Skeletal muscle tissue (tissue), 3 donors: ENCODE measurements at regions not wholly inside any gene's neighbourhood (a gene's known extent, or its start where the extent isn't known, plus 50 kb on each side); places are given as distances from the start of the nearest gene placed in this dataset.

ENCODE experiments used
- H3K27ac ChIP-seq: one replicate; pipeline ENCODE4 v1.7.0; 2013; ENCODE audit warnings: mild to moderate bottlenecking, low read depth, low read length, inconsistent platforms
- H3K27me3 ChIP-seq, 3 donors: one replicate each; pipeline ENCODE4 v1.7.0; 2013; ENCODE audit warnings: low read length in 3 of 3; ENCODE audit not compliant: control insufficient read depth in 3 of 3, insufficient read depth in 3 of 3
- H3K36me3 ChIP-seq, 3 donors: one replicate each; pipeline ENCODE4 v1.7.0; 2013; ENCODE audit warnings: low read length in 3 of 3; ENCODE audit not compliant: control insufficient read depth in 3 of 3, insufficient read depth in 3 of 3
- H3K4me1 ChIP-seq, 3 donors: one replicate each; pipeline ENCODE4 v1.7.0; 2013; ENCODE audit warnings: low read length in 3 of 3, mild to moderate bottlenecking in 3 of 3; ENCODE audit not compliant: control insufficient read depth in 3 of 3, insufficient read depth in 3 of 3
- H3K4me3 ChIP-seq, 3 donors: one replicate each; pipeline ENCODE4 v1.7.0; 2013; ENCODE audit warnings: low read length in 3 of 3
- H3K9ac ChIP-seq, 3 donors: one replicate each; pipeline ENCODE4 v1.7.0; 2013; ENCODE audit warnings: low read length in 3 of 3, mild to moderate bottlenecking in 3 of 3, moderate library complexity in 2 of 3, low read depth in 1 of 3
- H3K9me3 ChIP-seq, 3 donors: one replicate each; pipeline ENCODE4 v1.7.0; 2013; ENCODE audit warnings: low read length in 3 of 3; ENCODE audit not compliant: control insufficient read depth in 3 of 3
- donor health status: Osteomylitis.

GRCh38 chr2:75356865-75357264, 157.5 kb upstream of the TACR1 start:
- no peak overlapping the region for H3K27ac ChIP-seq
- H3K9me3 ChIP-seq: peaks cover 0 to 2% (median 0%) of the 10 kb centered on the region in 3 donors
- no peaks in the 10 kb centered on the region for H3K4me1 ChIP-seq
- H3K36me3 ChIP-seq: no peaks in the 10 kb centered on the region
- no peak overlapping the region for H3K4me3 ChIP-seq
- no peaks in the 10 kb centered on the region for H3K27me3 ChIP-seq
- H3K9ac ChIP-seq: no peak overlapping the region

GRCh38 chr2:75353131-75353530, 153.8 kb upstream of the TACR1 start:
- no peak overlapping the region for H3K9ac ChIP-seq
- H3K36me3 ChIP-seq: no peaks in the 10 kb centered on the region
- no peaks in the 10 kb centered on the region for H3K4me1 ChIP-seq
- no peak overlapping the region for H3K4me3 ChIP-seq
- H3K27me3 ChIP-seq: no peaks in the 10 kb centered on the region
- H3K27ac ChIP-seq: no peak overlapping the region
- H3K9me3 ChIP-seq: peaks cover 0 to 2% (median 0%) of the 10 kb centered on the region in 3 donors

DNA sequence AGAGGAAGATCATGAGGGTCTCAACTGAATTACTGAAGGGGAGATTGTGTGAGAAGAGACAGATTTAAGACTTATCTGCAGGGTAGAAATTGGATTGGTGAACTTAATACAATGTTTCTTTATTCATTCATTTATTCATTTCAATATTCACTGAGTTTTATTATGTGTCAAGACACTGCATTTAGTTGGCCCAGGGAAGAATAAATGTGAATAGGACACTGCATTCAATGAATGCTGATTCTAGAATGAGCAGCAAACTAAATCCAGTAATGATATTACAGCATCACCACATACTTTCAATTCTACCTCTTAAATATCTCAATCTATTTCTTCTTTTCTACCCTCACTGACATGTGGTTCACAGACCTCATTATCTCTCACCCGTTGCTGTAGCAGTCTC, 149.0 kb upstream of the TACR1 start:
- Histone ChIP-seq H3K27me3 (peaks cover 0 to 3% (median 0%) of the 10 kb centered on the region in 3 donors), H3K4me1 (no peaks in the 10 kb centered on the region), H3K27ac (no peak overlapping the region), H3K9ac (no peak overlapping the region), H3K4me3 (no peak overlapping the region), H3K9me3 (no peaks in the 10 kb centered on the region), H3K36me3 (no peaks in the 10 kb centered on the region)

DNA sequence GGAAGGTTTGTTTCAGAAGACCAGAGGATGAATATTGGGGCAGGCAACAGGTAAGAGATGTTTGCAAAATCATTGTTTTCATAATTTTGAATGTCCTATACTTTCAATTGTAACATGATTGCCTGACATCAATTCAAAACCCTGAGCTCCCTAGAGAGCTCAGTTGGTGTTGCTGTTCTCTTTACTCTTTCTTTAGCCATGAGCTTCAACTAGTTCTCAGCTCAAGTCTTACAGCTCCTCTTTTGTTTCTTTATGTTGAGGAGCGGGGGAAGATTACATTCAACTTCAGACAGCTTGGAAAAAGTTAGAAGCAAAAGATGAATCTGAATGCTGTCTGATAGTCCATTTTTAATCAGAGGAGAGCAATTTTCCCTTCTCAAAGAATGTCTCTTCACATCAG, 144.8 kb upstream of the TACR1 start:
- no peak overlapping the region for H3K27ac ChIP-seq
- no peaks in the 10 kb centered on the region for H3K9me3 ChIP-seq
- no peak overlapping the region for H3K4me3 ChIP-seq
- H3K27me3 ChIP-seq: peaks cover 0 to 3% (median 0%) of the 10 kb centered on the region in 3 donors
- no peak overlapping the region for H3K9ac ChIP-seq
- H3K4me1 ChIP-seq: no peaks in the 10 kb centered on the region
- H3K36me3 ChIP-seq: no peaks in the 10 kb centered on the region

DNA sequence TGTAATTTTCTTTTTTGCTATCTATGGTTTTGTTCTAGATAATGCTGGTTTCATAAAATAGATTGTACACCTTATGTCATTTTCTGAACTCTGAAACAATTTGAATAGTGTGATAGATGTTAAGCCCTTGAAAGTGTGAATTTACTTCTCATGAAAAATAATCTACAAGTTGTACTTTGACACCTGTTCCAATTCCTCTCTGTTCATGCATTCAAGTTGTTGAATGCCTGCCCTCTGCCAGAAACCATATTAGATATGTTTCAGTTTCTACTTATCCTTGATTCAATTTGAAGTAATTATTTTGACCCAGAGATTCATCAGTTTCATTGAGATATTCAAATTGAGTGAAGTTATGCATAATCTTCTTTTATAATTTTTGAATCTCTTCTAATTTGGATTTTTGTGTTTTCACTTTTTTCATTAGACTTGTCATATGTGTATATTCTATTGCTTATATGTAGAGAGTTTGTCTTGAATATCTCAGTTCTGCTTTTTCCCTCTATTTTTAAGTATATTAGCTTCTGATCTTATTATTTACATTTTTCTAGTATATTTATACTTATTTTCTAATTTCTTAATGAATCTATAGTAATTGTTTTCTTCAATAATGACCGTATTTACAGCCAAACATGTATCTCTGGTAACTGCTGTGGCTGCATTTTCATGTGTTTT, 143.3 kb upstream of the TACR1 start:
- Histone ChIP-seq H3K27ac (no peak overlapping the region), H3K27me3 (peaks cover 0 to 3% (median 0%) of the 10 kb centered on the region in 3 donors), H3K9ac (no peak overlapping the region), H3K36me3 (no peaks in the 10 kb centered on the region), H3K9me3 (no peaks in the 10 kb centered on the region), H3K4me1 (no peaks in the 10 kb centered on the region), H3K4me3 (no peak overlapping the region)

DNA sequence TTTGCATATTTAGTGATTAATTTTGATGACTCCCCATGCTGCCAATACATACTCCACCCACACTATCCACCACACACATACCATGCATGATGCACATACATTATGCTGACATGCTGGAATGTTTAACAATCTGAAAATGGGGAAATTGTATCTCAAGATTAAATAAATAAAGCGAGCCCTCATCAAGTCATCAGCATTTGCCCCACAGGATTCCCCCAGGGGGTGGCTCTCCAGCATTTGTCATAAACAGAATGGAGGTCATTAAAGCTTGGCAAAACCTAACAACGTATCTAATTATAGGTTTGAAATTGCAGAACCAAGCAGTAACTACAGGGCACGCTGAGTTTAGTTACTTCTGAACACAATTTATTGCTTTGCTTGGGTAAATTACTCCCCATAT, 141.2 kb upstream of the TACR1 start:
- Histone ChIP-seq H3K27ac (no peak overlapping the region), H3K27me3 (no peaks in the 10 kb centered on the region), H3K9ac (no peak overlapping the region), H3K4me3 (no peak overlapping the region), H3K36me3 (no peaks in the 10 kb centered on the region), H3K9me3 (no peaks in the 10 kb centered on the region), H3K4me1 (no peaks in the 10 kb centered on the region)

DNA sequence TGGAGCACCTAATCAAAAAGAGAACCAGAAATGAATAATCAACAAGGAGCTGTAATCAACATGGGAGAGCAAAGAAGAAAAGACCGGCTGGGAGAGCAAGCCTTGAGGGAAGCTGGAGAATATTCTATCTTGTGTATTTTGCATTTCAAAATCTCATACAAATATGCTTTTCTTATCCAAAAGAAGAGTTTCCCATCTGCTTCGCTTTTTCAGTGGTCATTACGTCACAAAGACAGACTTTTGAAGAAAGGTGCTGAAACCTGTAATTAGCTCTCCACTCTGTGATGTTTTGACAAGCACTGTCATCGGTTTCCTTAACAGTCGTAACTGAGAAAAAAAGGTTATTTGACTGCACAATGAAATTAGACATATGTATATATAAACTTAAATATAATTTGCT, 139.1 kb upstream of the TACR1 start:
- H3K9ac ChIP-seq: no peak overlapping the region
- no peaks in the 10 kb centered on the region for H3K27me3 ChIP-seq
- H3K27ac ChIP-seq: no peak overlapping the region
- no peaks in the 10 kb centered on the region for H3K36me3 ChIP-seq
- H3K9me3 ChIP-seq: no peaks in the 10 kb centered on the region
- H3K4me3 ChIP-seq: no peak overlapping the region
- H3K4me1 ChIP-seq: no peaks in the 10 kb centered on the region

DNA sequence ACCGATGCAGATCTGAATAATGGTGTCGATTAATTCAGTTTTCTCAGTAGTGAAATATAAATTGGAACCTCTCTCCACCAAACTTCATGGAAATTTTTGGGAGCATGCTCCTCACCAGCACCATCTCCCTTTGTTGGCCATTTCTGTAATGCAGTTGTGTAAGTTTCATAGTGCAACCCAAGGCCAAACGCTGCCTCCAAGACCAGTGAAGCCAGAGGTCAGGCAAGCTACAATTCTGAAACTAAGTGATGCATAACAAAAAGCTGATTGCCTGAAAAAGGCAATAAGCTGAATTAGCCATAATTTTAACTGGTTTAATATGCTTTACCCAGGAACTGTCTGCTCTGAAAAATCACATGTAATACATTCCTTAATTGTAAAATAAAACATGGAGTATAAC, 138.3 kb upstream of the TACR1 start:
- no peaks in the 10 kb centered on the region for H3K27me3 ChIP-seq
- no peak overlapping the region for H3K4me3 ChIP-seq
- H3K27ac ChIP-seq: no peak overlapping the region
- H3K36me3 ChIP-seq: no peaks in the 10 kb centered on the region
- no peaks in the 10 kb centered on the region for H3K9me3 ChIP-seq
- H3K9ac ChIP-seq: no peak overlapping the region
- H3K4me1 ChIP-seq: no peaks in the 10 kb centered on the region

GRCh38 chr2:75337016-75337415, 137.7 kb upstream of the TACR1 start:
- H3K27ac ChIP-seq: no peak overlapping the region
- no peaks in the 10 kb centered on the region for H3K9me3 ChIP-seq
- no peak overlapping the region for H3K4me3 ChIP-seq
- H3K36me3 ChIP-seq: no peaks in the 10 kb centered on the region
- H3K4me1 ChIP-seq: no peaks in the 10 kb centered on the region
- no peaks in the 10 kb centered on the region for H3K27me3 ChIP-seq
- no peak overlapping the region for H3K9ac ChIP-seq

GRCh38 chr2:75336451-75336850, 137.1 kb upstream of the TACR1 start:
- Histone ChIP-seq H3K27ac (no peak overlapping the region), H3K27me3 (no peaks in the 10 kb centered on the region), H3K4me3 (no peak overlapping the region), H3K9me3 (no peaks in the 10 kb centered on the region), H3K9ac (no peak overlapping the region), H3K36me3 (no peaks in the 10 kb centered on the region), H3K4me1 (no peaks in the 10 kb centered on the region)
